ENCODE measurements at regions not wholly inside any gene's neighbourhood (a gene's known extent, or its start where the extent isn't known, plus 50 kb on each side); places are given as distances from the start of the nearest gene placed in this dataset.

DNA sequence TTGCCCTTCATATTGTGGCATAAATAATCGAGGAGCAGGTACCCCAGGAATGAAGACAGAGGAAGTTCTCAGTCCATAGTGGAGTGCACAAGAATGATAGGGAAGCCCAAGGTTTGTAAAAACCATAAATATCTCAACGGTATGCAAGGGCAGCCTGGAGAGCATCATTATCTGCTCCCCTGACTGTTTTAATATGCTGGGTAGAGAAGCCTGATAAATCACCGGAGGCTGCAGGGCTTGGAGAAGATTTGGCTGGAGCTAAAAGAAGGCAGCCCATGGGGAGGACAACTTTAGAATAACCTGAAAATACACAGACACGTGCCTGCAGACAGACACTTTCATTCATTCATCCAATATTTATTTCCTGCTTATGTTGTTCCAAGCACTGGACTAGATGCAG, 205.2 kb upstream of the RPL38 start:
- no peak overlapping the region for H3K4me3 ChIP-seq (ENCODE audit: low read length)
- H2AFZ ChIP-seq (ENCODE audit: low read depth, low read length) = no peak overlapping the region
- no peaks in the 10 kb centered on the region for H4K20me1 ChIP-seq (ENCODE audit: insufficient read depth, low read length)
- no peaks in the 10 kb centered on the region for H3K9me3 ChIP-seq (ENCODE audit: insufficient read depth, low read length)
- no peak overlapping the region for H3K27ac ChIP-seq (ENCODE audit: low read length)
- no peak for TF ChIP-seq EZH2phosphoT487 (IDR thresholded peaks at IDR 0.05; ENCODE audit: low read depth)
- TF ChIP-seq CTCF (IDR thresholded peaks at IDR 0.05; ENCODE audit: low read depth, low read length) = no peak
- no peak overlapping the region for H3K9ac ChIP-seq (ENCODE audit: low read length)
- no peaks in the 10 kb centered on the region for H3K4me1 ChIP-seq (ENCODE audit: low read length)
- no peaks in the 10 kb centered on the region for H3K79me2 ChIP-seq (ENCODE audit: low read length)
- H3K27me3 ChIP-seq (ENCODE audit: low read depth, low read length) = no peaks in the 10 kb centered on the region; the same call in 1 of the 2 replicates
- H3K4me2 ChIP-seq (ENCODE audit: low read length) = no peak overlapping the region
- H3K36me3 ChIP-seq (replicated peaks; ENCODE audit: low read depth, low read length) = no peaks in the 10 kb centered on the region

DNA sequence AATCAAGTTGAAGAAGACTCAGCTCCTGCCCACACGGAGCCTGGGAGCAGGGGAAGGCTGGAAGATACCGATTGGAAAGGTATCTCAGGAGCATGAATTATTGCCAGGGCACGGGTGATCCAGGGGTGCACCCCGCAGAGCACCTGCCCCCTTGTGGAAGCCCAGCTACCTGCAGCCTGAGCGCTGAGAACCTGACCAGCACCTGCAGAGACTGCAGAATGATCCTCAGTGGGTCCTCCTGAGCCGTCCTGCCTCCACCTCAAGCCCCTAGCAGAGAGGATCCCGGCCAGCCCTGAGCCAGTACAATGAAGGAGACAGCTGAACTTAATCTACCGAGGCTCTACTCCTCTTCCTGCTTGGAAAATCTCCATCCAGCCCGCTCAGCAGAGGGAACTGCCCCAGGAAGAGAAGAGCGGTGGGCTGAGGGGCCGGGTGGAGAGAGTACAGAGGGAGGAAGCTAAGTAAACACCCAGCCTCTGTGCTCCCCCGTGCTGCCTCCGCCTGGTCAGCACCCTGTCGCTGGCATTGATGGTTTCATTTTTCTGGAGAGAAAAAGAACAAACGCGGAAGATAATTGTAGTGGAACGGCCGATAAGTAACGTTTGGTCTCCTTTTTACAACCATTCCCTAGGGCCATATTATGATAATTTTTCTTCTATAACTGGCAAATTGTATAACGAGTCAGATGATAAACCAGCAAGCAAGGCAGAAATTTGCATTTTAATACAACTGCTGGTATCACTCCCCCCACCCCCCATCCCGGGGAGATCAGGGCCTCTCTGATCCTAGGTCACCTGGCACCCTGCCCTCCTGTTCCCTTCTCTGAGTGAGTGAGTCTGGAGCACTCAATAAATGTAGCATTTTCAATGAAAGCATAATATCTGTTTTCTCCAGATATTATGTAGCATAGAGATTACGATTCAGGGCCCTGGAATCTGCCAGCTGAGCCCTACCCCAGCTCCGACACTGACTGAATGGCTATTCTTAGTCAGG, 204.5 kb upstream of the RPL38 start:
- Histone ChIP-seq H3K36me3 (replicated peaks; ENCODE audit: low read depth, low read length) (no peaks in the 10 kb centered on the region), H3K9ac (ENCODE audit: low read length) (no peak overlapping the region), H2AFZ (ENCODE audit: low read depth, low read length) (no peak overlapping the region), H3K4me3 (ENCODE audit: low read length) (no peak overlapping the region), H3K4me2 (ENCODE audit: low read length) (no peak overlapping the region), H3K79me2 (ENCODE audit: low read length) (no peaks in the 10 kb centered on the region), H3K4me1 (ENCODE audit: low read length) (no peaks in the 10 kb centered on the region), H3K27me3 (ENCODE audit: low read depth, low read length) (peaks cover 4% of the 10 kb centered on the region), H3K27ac (ENCODE audit: low read length) (no peak overlapping the region), H3K9me3 (ENCODE audit: insufficient read depth, low read length) (no peaks in the 10 kb centered on the region), H4K20me1 (ENCODE audit: insufficient read depth, low read length) (no peaks in the 10 kb centered on the region)
- TF ChIP-seq CTCF (IDR thresholded peaks at IDR 0.05; ENCODE audit: low read depth, low read length) (peak; percentile 66), EZH2phosphoT487 (IDR thresholded peaks at IDR 0.05; ENCODE audit: low read depth) (no peak)

- Histone ChIP-seq H4K20me1 (ENCODE audit: insufficient read depth, low read length) (no peaks in the 10 kb centered on the region), H3K79me2 (ENCODE audit: low read length) (no peaks in the 10 kb centered on the region), H3K4me1 (ENCODE audit: low read length) (no peaks in the 10 kb centered on the region), H3K27ac (ENCODE audit: low read length) (no peak overlapping the region), H3K9me3 (ENCODE audit: insufficient read depth, low read length) (no peaks in the 10 kb centered on the region), H2AFZ (ENCODE audit: low read depth, low read length) (no peak overlapping the region), H3K27me3 (ENCODE audit: low read depth, low read length) (peaks cover 8% of the 10 kb centered on the region), H3K36me3 (replicated peaks; ENCODE audit: low read depth, low read length) (no peaks in the 10 kb centered on the region), H3K4me2 (ENCODE audit: low read length) (no peak overlapping the region), H3K9ac (ENCODE audit: low read length) (no peak overlapping the region), H3K4me3 (ENCODE audit: low read length) (no peak overlapping the region)
- TF ChIP-seq CTCF (IDR thresholded peaks at IDR 0.05; ENCODE audit: low read depth, low read length) (no peak), EZH2phosphoT487 (IDR thresholded peaks at IDR 0.05; ENCODE audit: low read depth) (no peak)
Measured at GRCh38 chr17:74001145-74001544, 202.3 kb upstream of the RPL38 start.

- TF ChIP-seq EZH2phosphoT487 (IDR thresholded peaks at IDR 0.05; ENCODE audit: low read depth) (no peak), CTCF (IDR thresholded peaks at IDR 0.05; ENCODE audit: low read depth, low read length) (no peak)
- Histone ChIP-seq H3K27ac (ENCODE audit: low read length) (no peak overlapping the region), H3K27me3 (ENCODE audit: low read depth, low read length) (peaks cover 8% of the 10 kb centered on the region), H4K20me1 (ENCODE audit: insufficient read depth, low read length) (no peaks in the 10 kb centered on the region), H3K36me3 (replicated peaks; ENCODE audit: low read depth, low read length) (no peaks in the 10 kb centered on the region), H3K4me2 (ENCODE audit: low read length) (no peak overlapping the region), H3K4me1 (ENCODE audit: low read length) (no peaks in the 10 kb centered on the region), H3K79me2 (ENCODE audit: low read length) (no peaks in the 10 kb centered on the region), H3K9me3 (ENCODE audit: insufficient read depth, low read length) (no peaks in the 10 kb centered on the region), H3K9ac (ENCODE audit: low read length) (no peak overlapping the region), H2AFZ (ENCODE audit: low read depth, low read length) (no peak overlapping the region), H3K4me3 (ENCODE audit: low read length) (no peak overlapping the region)
Measured at GRCh38 chr17:74002241-74002640, 201.2 kb upstream of the RPL38 start.

Measured in OCI-LY3 (cell line).